ENCODE measurements at regions not wholly inside any gene's neighbourhood (a gene's known extent, or its start where the extent isn't known, plus 50 kb on each side); places are given as distances from the start of the nearest gene placed in this dataset.

DNA sequence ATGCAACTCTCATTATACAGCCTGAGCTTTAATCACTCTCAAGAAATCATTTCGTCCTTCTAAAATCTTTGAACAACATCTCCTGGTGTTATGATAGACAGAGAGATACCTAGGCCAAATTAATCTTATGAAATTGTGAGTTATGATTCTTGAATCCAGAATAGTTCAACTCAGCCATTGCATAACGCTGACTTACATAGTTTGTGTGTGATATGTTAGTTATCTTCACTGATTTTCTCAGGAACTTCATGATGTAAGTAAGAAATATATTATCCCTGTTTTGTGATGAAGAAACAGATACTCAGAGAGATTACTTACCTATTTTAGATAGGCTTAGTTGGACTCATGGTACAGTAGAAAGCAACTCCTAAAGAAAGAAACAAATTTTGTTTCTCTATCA lies 684.4 kb downstream of the ZEB2 start:
- DNase-seq (ENCODE audit: low read depth) = no peak
- ChIA-PET CTCF (no interaction called here), POLR2A (no interaction called here)
- H3K36me3 ChIP-seq (ENCODE audit: control insufficient read depth, insufficient read depth, low read length) = no peaks in the 10 kb centered on the region
- TF ChIP-seq, protein P1, sequence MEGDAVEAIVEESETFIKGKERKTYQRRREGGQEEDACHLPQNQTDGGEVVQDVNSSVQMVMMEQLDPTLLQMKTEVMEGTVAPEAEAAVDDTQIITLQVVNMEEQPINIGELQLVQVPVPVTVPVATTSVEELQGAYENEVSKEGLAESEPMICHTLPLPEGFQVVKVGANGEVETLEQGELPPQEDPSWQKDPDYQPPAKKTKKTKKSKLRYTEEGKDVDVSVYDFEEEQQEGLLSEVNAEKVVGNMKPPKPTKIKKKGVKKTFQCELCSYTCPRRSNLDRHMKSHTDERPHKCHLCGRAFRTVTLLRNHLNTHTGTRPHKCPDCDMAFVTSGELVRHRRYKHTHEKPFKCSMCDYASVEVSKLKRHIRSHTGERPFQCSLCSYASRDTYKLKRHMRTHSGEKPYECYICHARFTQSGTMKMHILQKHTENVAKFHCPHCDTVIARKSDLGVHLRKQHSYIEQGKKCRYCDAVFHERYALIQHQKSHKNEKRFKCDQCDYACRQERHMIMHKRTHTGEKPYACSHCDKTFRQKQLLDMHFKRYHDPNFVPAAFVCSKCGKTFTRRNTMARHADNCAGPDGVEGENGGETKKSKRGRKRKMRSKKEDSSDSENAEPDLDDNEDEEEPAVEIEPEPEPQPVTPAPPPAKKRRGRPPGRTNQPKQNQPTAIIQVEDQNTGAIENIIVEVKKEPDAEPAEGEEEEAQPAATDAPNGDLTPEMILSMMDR (IDR thresholded peaks at IDR 0.05; ENCODE audit: insufficient read depth, low read depth, low read length) = no peak
- no peak overlapping the region for H3K4me3 ChIP-seq (ENCODE audit: low read depth, low read length)
- H3K27me3 ChIP-seq (ENCODE audit: control insufficient read depth, insufficient read depth, low read length) = no peaks in the 10 kb centered on the region

DNA sequence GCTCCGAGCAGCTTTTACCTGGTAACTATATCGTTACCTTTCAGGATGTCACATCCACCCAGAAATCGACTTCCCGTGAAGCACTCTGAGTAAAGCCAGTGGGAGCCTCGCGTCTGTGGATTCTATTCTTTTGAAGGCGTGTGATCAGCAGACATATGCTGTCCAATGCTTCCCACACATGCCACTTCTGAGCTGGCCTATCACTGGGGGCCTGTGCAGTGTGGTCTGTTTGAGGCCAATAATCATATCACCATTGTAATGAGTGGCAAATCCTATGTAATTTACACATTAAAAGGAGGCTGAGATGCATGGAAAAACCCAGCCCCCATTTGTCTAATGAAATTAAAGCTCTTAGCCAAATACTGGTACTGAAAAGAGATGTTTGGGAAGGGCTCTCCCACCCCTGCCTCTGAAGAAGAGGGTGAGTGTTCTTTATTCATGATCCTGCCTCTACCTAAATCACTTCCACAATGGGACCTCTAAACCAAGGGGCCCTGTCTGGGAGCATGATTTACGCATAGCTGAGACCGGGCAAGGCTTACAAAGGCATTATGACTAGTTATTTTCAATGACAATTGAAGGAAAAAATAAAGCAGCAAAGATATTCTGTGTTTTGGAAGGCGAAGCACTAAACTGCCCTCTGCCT lies 686.8 kb downstream of the ZEB2 start:
- ChIA-PET POLR2A (no interaction called here), CTCF (interaction anchor here (0.8 kb wide), 1 partner anchor 11 kb away, joined by 3 read pairs; no protein-coding TSS in a partner anchor)
- no peaks in the 10 kb centered on the region for H3K36me3 ChIP-seq (ENCODE audit: control insufficient read depth, insufficient read depth, low read length)
- H3K27me3 ChIP-seq (ENCODE audit: control insufficient read depth, insufficient read depth, low read length) = no peaks in the 10 kb centered on the region
- DNase-seq (ENCODE audit: low read depth) = no peak
- TF ChIP-seq, protein P1 (IDR thresholded peaks at IDR 0.05; ENCODE audit: insufficient read depth, low read depth, low read length) = no peak
- no peak overlapping the region for H3K4me3 ChIP-seq (ENCODE audit: low read depth, low read length)

DNA sequence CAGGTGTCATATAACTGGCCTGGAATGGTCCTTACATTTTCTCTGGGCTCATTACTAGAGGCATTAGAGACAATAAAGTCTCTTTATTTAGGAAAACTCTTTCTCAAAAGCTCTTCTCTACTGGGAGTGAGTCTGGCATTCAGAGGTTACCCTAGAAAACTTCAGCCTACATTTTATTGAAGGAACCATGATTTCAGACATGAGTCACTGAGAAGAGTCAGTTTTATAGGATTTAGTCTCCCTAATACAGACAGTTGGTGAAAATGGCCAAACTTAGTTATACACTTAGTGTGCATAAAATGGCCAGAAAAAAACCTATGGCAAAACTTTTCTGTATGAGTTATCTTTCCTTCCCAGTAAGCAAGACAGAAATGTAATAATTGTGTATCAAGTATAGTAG lies 689.4 kb downstream of the ZEB2 start:
- H3K27me3 ChIP-seq (ENCODE audit: control insufficient read depth, insufficient read depth, low read length) = no peaks in the 10 kb centered on the region
- no peak overlapping the region for H3K4me3 ChIP-seq (ENCODE audit: low read depth, low read length)
- no peak for DNase-seq (ENCODE audit: low read depth)
- POLR2A ChIA-PET = no interaction called here
- no peaks in the 10 kb centered on the region for H3K36me3 ChIP-seq (ENCODE audit: control insufficient read depth, insufficient read depth, low read length)
- CTCF ChIA-PET = no interaction called here
- TF ChIP-seq, protein P1 (IDR thresholded peaks at IDR 0.05; ENCODE audit: insufficient read depth, low read depth, low read length) = no peak

DNA sequence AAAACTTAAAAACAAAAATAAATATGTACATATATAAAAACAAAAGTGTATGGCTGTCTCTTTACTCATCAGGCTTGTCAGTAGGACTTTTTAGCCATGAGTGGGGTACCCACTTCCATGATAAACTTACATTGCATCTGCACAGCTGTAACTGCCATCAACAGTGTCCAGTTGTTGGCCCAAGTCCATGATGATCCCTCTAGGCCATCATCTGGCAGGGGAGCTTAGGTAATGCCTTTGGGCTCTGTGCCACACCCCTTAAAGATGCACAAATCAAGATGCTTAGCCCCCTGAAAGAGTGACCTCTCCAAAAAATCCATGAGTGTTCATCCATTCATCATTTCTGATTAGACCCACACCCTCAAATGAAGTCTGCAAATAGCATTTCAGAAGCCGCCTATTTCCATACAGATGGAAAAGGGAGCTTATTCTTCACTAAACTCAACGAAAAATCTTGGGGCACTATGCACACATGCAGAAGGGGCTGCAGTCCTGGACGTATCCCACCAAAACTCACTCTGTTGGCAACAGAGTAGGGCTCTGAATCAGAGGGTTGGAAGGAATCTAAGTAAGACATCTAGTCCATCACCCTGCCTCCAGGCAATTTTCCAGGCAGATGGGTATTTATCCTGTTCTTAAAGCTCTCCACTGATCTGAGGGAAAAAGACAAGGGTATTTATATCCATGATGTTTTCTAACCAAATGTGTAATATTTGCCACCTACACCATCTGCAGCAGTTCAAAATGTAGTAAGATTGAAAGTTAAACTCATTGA lies 691.0 kb downstream of the ZEB2 start:
- Histone ChIP-seq H3K27me3 (ENCODE audit: control insufficient read depth, insufficient read depth, low read length) (no peaks in the 10 kb centered on the region), H3K36me3 (ENCODE audit: control insufficient read depth, insufficient read depth, low read length) (no peaks in the 10 kb centered on the region), H3K4me3 (ENCODE audit: low read depth, low read length) (no peak overlapping the region)
- TF ChIP-seq, protein P1 (IDR thresholded peaks at IDR 0.05; ENCODE audit: insufficient read depth, low read depth, low read length) = no peak
- DNase-seq (ENCODE audit: low read depth) = no peak
- POLR2A ChIA-PET = no interaction called here
- CTCF ChIA-PET = no interaction called here

DNA sequence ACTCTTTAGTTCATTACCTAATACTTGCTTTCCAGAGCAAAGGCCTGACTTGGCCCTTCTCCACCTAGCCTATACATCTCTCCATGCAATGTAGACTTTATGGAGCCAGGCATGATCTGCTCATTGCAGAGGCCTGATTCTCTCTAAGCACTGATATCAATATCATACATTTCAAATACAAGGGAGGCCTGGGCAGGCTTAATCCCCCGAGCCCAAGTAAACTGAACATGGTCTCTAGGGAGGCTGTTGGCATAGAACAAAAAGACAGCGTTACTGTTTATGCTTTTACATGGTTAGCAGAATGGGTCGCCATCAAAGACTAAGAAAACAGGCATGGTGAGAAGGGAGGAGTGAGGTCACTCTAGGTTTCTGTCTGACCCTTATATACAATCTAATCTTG lies 695.1 kb downstream of the ZEB2 start:
- ChIA-PET POLR2A (no interaction called here), CTCF (no interaction called here)
- no peak for DNase-seq (ENCODE audit: low read depth)
- H3K4me3 ChIP-seq (ENCODE audit: low read depth, low read length) = no peak overlapping the region
- TF ChIP-seq, protein P1 (IDR thresholded peaks at IDR 0.05; ENCODE audit: insufficient read depth, low read depth, low read length) = no peak
- no peaks in the 10 kb centered on the region for H3K27me3 ChIP-seq (ENCODE audit: control insufficient read depth, insufficient read depth, low read length)
- no peaks in the 10 kb centered on the region for H3K36me3 ChIP-seq (ENCODE audit: control insufficient read depth, insufficient read depth, low read length)
